HepG2 (cell line): ENCODE measurements at regions not wholly inside any gene's neighbourhood (a gene's known extent, or its start where the extent isn't known, plus 50 kb on each side); places are given as distances from the start of the nearest gene placed in this dataset.

Experiments used
- ATAC-seq: fragments of 200-7000 bp; cut with Tn5 transposase; 3 replicates; pipeline ENCODE4 v1.9.1; 2020; ENCODE audit warnings: mild to moderate bottlenecking, moderate library complexity
- BruUV-seq: library from RNA; stranded (reverse); fragments of 400-500 nt; replicated peaks from 2 replicates; lab custom pipeline; 2021; lab: Mats Ljungman, UMichigan
- CTCF ChIA-PET: fragments of 300-600 bp; formaldehyde crosslinking; extraction: SDS; loops from one replicate; lab custom pipeline; 2021; ENCODE audit warnings: low total read pairs, inconsistent platforms, low intra/inter-chr PET ratio; lab: Yijun Ruan, JAX
- POLR2A ChIA-PET: fragments of 350-600 bp; sonication (Branson Sonifier 250); formaldehyde crosslinking; loops from one replicate; lab custom pipeline; 2020; ENCODE audit warnings: antibody characterized with exemption, inconsistent platforms; lab: Yijun Ruan, JAX
- DNase-seq: peaks from one replicate; pipeline ENCODE4 v3.0.0-alpha.2; 2015; ENCODE audit warnings: low spot score
- FAIRE-seq: peaks from 3 replicates; lab custom pipeline; 2011; peaks lifted over from hg19 to GRCh38; lab: Jason Lieb, UNC
- H2AFZ ChIP-seq: one replicate; pipeline ENCODE4 v1.6.1; 2011; ENCODE audit warnings: low read length, inconsistent platforms
- H3K27ac ChIP-seq: fragments of 300-600 bp; 3 replicates; pipeline ENCODE4 v1.8.0; 2011; ENCODE audit warnings: mixed run types, mild to moderate bottlenecking, mixed read lengths, low read length, inconsistent platforms; ENCODE audit not compliant: insufficient read depth; ENCODE audit errors: extremely low read length
- H3K27me3 ChIP-seq, 2 experiments: fragments of 200-600 bp in 1 of 2; 2 replicates in 1 of 2; 3 replicates in 1 of 2; pipeline versions ENCODE4 v1.6.0 to v1.8.0; 2011; ENCODE audit warnings: low read length in 2 of 2, mild to moderate bottlenecking in 2 of 2, moderate library complexity in 2 of 2, inconsistent platforms in 1 of 2; ENCODE audit not compliant: insufficient read depth in 2 of 2, control insufficient read depth in 1 of 2
- H3K36me3 ChIP-seq, 2 experiments: fragments of 200-600 bp in 1 of 2; replicated peaks in 1 of 2; 2 replicates in 1 of 2; 3 replicates in 1 of 2; pipeline versions ENCODE4 v1.5.1 to v1.8.0; 2011; ENCODE audit warnings: low read length in 2 of 2, inconsistent platforms in 1 of 2; ENCODE audit not compliant: insufficient read depth in 2 of 2, control insufficient read depth in 1 of 2
- H3K4me1 ChIP-seq: 2 replicates; pipeline ENCODE4 v1.5.1; 2012; ENCODE audit warnings: low read length, inconsistent platforms; ENCODE audit not compliant: insufficient read depth
- H3K4me2 ChIP-seq: 2 replicates; pipeline ENCODE4 v1.6.0; 2011; ENCODE audit warnings: low read depth, low read length, inconsistent platforms
- H3K4me3 ChIP-seq, 3 experiments: fragments of 200-600 bp in 1 of 3; sonication (generic), shearing (Covaris generic) in 1 of 3; replicated peaks in 1 of 3; 2 replicates each; pipeline ENCODE4 v1.5.1; 2011 to 2016; ENCODE audit warnings: low read length in 3 of 3, inconsistent platforms in 2 of 3, low read depth in 2 of 3, mild to moderate bottlenecking in 2 of 3, control low read depth in 1 of 3, mixed read lengths in 1 of 3; ENCODE audit not compliant: insufficient read depth in 1 of 3
- H3K79me2 ChIP-seq: one replicate; pipeline ENCODE4 v1.6.1; 2011; ENCODE audit warnings: low read length, inconsistent platforms; ENCODE audit not compliant: insufficient read depth
- H3K9ac ChIP-seq: 2 replicates; pipeline ENCODE4 v1.6.0; 2011; ENCODE audit warnings: mild to moderate bottlenecking, low read depth, low read length, inconsistent platforms; ENCODE audit not compliant: insufficient read depth
- H3K9me3 ChIP-seq: 2 replicates; pipeline ENCODE4 v1.5.1; 2012; ENCODE audit warnings: mild to moderate bottlenecking, low read length
- H4K20me1 ChIP-seq: 2 replicates; pipeline ENCODE4 v1.6.0; 2011; ENCODE audit warnings: inconsistent platforms, mild to moderate bottlenecking, low read length, moderate library complexity; ENCODE audit not compliant: insufficient read depth
- FOXK1 ChIP-seq: sonication (generic); formaldehyde crosslinking; IDR thresholded peaks from 2 replicates; pipeline ENCODE4 v1.4.0; 2020; ENCODE audit warnings: low read depth, missing genetic modification reagents, borderline replicate concordance
- FOXO1 ChIP-seq: sonication (generic); formaldehyde crosslinking; IDR thresholded peaks from 2 replicates; pipeline ENCODE4 v1.4.0; 2020; ENCODE audit warnings: missing genetic modification reagents
- MTF2 ChIP-seq: sonication (generic); formaldehyde crosslinking; IDR thresholded peaks from 2 replicates; pipeline ENCODE4 v1.5.0; 2020; ENCODE audit warnings: missing genetic modification reagents, borderline replicate concordance
- NCOA1 ChIP-seq: sonication (generic); formaldehyde crosslinking; IDR thresholded peaks from 2 replicates; pipeline ENCODE4 v1.9.0; 2021; ENCODE audit warnings: missing genetic modification reagents
- NFIB ChIP-seq: sonication (generic); formaldehyde crosslinking; IDR thresholded peaks from 2 replicates; pipeline ENCODE4 v1.9.0; 2021; ENCODE audit warnings: missing genetic modification reagents, mild to moderate bottlenecking, borderline replicate concordance
- TARDBP ChIP-seq: sonication (generic); formaldehyde crosslinking; IDR thresholded peaks from 2 replicates; pipeline ENCODE4 v1.8.0; 2022; ENCODE audit warnings: mild to moderate bottlenecking, missing genetic modification reagents
- THAP11 ChIP-seq: IDR thresholded peaks from 2 replicates; pipeline ENCODE4 v1.6.1; 2016; ENCODE audit warnings: missing biosample characterization, missing genetic modification reagents
- ZBTB7B ChIP-seq: sonication (generic); formaldehyde crosslinking; IDR thresholded peaks from 2 replicates; pipeline ENCODE4 v1.4.0; 2020; ENCODE audit warnings: missing genetic modification reagents
- ZNF34 ChIP-seq: sonication (generic); formaldehyde crosslinking; IDR thresholded peaks from 2 replicates; pipeline ENCODE4 v1.4.0; 2020; ENCODE audit warnings: mild to moderate bottlenecking, missing genetic modification reagents, borderline replicate concordance
- ZNF558 ChIP-seq: sonication (generic); formaldehyde crosslinking; IDR thresholded peaks from 2 replicates; pipeline ENCODE4 v1.9.0; 2022; ENCODE audit warnings: mild to moderate bottlenecking, missing genetic modification reagents, borderline replicate concordance
- ZNF564 ChIP-seq: sonication (generic); formaldehyde crosslinking; IDR thresholded peaks from 2 replicates; pipeline ENCODE4 v1.8.1; 2023; ENCODE audit warnings: mild to moderate bottlenecking, missing genetic modification reagents
- ZNF720 ChIP-seq: sonication (generic); formaldehyde crosslinking; IDR thresholded peaks from 2 replicates; pipeline ENCODE4 v1.4.0; 2020; ENCODE audit warnings: missing genetic modification reagents
- ZNF782 ChIP-seq: sonication (generic); formaldehyde crosslinking; IDR thresholded peaks from 2 replicates; pipeline ENCODE4 v1.4.0; 2020; ENCODE audit warnings: missing genetic modification reagents, mild to moderate bottlenecking, borderline replicate concordance
- in situ Hi-C: cut with HindIII; loops from 2 replicates; pipeline ENCODE4 v1.10.0; 2017; ENCODE audit warnings: low pct_unique_long_range_greater_than_20kb; ENCODE audit not compliant: extremely low pct_ligation_motif_present
- intact Hi-C: fragments of 100-400 bp; cut with micrococcal nuclease; formaldehyde crosslinking; loops from one replicate; pipeline ENCODE4 v1.10.0; 2022; ENCODE audit not compliant: unreplicated experiment
- TF ChIP-seq, protein P1 (sequence below): sonication (generic); formaldehyde crosslinking; IDR thresholded peaks from 2 replicates; pipeline ENCODE4 v1.8.0; 2022; ENCODE audit warnings: missing genetic modification reagents, mild to moderate bottlenecking, borderline replicate concordance
- TF ChIP-seq, protein P2 (sequence below): sonication (generic); formaldehyde crosslinking; conservative IDR thresholded peaks from 2 replicates; pipeline ENCODE4 v1.8.0; 2022; ENCODE audit warnings: low read depth, missing genetic modification reagents
- TF ChIP-seq, protein P3 (sequence below): sonication (generic); formaldehyde crosslinking; IDR thresholded peaks from 2 replicates; pipeline ENCODE4 v1.8.0; 2022; ENCODE audit warnings: missing genetic modification reagents, low read depth, mild to moderate bottlenecking, borderline replicate concordance
- TF ChIP-seq, protein P4 (sequence below): sonication (generic); formaldehyde crosslinking; IDR thresholded peaks from 2 replicates; pipeline ENCODE4 v1.8.0; 2022; ENCODE audit warnings: low read depth, missing genetic modification reagents
- TF ChIP-seq, protein P5 (sequence below): IDR thresholded peaks from 2 replicates; pipeline ENCODE4 v1.6.1; 2016; ENCODE audit warnings: mild to moderate bottlenecking
- TF ChIP-seq, protein P6 (sequence below): sonication (generic); formaldehyde crosslinking; conservative IDR thresholded peaks from 2 replicates; pipeline ENCODE4 v1.4.0; 2020; ENCODE audit warnings: missing genetic modification reagents

DNA sequence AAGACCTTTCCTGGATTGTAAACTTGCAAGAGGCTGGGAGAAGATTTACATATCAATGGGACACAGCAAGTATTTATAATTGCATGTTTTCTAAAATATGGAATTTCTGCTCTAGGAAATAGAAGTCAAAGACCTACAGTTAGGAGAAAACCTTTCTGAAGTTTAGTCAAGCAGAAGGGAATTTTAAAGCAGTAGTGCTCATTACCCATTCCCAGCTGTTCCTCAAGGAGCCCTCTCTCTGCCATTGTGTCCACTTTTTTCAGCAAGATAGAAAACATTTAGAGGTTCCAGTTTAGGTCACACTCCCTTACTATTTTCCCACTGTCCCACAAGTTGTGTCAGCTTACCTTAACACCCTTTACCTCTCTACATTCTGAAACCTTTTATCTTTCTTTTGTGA is 584.0 kb upstream of the CHAC2 start:
- no peak overlapping the region for H3K4me2 ChIP-seq
- DNase-seq (no peak), FAIRE-seq (no peak), ATAC-seq (no peak)
- CTCF ChIA-PET = no interaction called here
- no peak overlapping the region for H3K9ac ChIP-seq
- H3K4me3 ChIP-seq = no peak overlapping the region
- H3K36me3 ChIP-seq = no peaks in the 10 kb centered on the region
- no peaks in the 10 kb centered on the region for H3K4me1 ChIP-seq
- H3K9me3 ChIP-seq = no peaks in the 10 kb centered on the region
- peaks cover 0 to 2% of the 10 kb centered on the region in 2 experiments; a peak in 1 of 5 replicates for H3K27me3 ChIP-seq
- in situ Hi-C loops (no loop called here), intact Hi-C loops (no loop called here)
- POLR2A ChIA-PET = no interaction called here
- H3K27ac ChIP-seq = no peak overlapping the region
- H2AFZ ChIP-seq = no peak overlapping the region
- no TSS peak for BruUV-seq
- H4K20me1 ChIP-seq = no peaks in the 10 kb centered on the region
- H3K79me2 ChIP-seq = no peaks in the 10 kb centered on the region
- TF ChIP-seq, protein P1, sequence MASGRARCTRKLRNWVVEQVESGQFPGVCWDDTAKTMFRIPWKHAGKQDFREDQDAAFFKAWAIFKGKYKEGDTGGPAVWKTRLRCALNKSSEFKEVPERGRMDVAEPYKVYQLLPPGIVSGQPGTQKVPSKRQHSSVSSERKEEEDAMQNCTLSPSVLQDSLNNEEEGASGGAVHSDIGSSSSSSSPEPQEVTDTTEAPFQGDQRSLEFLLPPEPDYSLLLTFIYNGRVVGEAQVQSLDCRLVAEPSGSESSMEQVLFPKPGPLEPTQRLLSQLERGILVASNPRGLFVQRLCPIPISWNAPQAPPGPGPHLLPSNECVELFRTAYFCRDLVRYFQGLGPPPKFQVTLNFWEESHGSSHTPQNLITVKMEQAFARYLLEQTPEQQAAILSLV = no peak
- TF ChIP-seq MTF2 (CRISPR knock-in tag) (no peak), NFIB (no peak), THAP11 (CRISPR knock-in tag) (no peak), FOXK1 (no peak), TARDBP (CRISPR knock-in tag) (no peak), ZNF720 (CRISPR knock-in tag) (no peak), ZNF34 (CRISPR knock-in tag) (no peak), NCOA1 (CRISPR knock-in tag) (no peak), ZBTB7B (CRISPR knock-in tag) (no peak), ZNF782 (CRISPR knock-in tag) (no peak), FOXO1 (CRISPR knock-in tag) (no peak), ZNF564 (no peak), ZNF558 (no peak)
- TF ChIP-seq, protein P2, sequence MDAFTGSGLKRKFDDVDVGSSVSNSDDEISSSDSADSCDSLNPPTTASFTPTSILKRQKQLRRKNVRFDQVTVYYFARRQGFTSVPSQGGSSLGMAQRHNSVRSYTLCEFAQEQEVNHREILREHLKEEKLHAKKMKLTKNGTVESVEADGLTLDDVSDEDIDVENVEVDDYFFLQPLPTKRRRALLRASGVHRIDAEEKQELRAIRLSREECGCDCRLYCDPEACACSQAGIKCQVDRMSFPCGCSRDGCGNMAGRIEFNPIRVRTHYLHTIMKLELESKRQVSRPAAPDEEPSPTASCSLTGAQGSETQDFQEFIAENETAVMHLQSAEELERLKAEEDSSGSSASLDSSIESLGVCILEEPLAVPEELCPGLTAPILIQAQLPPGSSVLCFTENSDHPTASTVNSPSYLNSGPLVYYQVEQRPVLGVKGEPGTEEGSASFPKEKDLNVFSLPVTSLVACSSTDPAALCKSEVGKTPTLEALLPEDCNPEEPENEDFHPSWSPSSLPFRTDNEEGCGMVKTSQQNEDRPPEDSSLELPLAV = no peak
- TF ChIP-seq, protein P3, sequence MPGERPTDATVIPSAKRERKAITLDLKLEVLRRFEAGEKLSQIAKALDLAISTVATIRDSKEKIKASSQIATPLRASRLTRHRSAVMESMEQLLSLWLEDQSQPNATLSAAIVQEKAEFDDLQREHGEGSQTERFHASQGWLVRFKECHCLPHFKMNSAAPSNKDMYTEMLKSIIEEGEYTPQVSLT (CRISPR knock-in tag) = no peak
- TF ChIP-seq, protein P4, sequence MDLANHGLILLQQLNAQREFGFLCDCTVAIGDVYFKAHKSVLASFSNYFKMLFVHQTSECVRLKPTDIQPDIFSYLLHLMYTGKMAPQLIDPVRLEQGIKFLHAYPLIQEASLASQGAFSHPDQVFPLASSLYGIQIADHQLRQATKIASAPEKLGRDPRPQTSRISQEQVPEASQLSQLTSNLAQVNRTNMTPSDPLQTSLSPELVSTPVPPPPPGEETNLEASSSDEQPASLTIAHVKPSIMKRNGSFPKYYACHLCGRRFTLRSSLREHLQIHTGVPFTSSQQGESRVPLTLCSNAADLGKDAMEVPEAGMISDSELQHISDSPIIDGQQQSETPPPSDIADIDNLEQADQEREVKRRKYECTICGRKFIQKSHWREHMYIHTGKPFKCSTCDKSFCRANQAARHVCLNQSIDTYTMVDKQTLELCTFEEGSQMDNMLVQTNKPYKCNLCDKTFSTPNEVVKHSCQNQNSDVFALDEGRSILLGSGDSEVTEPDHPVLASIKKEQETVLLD (CRISPR knock-in tag) = no peak
- TF ChIP-seq, protein P5, sequence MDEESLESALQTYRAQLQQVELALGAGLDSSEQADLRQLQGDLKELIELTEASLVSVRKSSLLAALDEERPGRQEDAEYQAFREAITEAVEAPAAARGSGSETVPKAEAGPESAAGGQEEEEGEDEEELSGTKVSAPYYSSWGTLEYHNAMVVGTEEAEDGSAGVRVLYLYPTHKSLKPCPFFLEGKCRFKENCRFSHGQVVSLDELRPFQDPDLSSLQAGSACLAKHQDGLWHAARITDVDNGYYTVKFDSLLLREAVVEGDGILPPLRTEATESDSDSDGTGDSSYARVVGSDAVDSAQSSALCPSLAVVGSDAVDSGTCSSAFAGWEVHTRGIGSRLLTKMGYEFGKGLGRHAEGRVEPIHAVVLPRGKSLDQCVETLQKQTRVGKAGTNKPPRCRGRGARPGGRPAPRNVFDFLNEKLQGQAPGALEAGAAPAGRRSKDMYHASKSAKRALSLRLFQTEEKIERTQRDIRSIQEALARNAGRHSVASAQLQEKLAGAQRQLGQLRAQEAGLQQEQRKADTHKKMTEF (CRISPR knock-in tag) = no peak
- TF ChIP-seq, protein P6, sequence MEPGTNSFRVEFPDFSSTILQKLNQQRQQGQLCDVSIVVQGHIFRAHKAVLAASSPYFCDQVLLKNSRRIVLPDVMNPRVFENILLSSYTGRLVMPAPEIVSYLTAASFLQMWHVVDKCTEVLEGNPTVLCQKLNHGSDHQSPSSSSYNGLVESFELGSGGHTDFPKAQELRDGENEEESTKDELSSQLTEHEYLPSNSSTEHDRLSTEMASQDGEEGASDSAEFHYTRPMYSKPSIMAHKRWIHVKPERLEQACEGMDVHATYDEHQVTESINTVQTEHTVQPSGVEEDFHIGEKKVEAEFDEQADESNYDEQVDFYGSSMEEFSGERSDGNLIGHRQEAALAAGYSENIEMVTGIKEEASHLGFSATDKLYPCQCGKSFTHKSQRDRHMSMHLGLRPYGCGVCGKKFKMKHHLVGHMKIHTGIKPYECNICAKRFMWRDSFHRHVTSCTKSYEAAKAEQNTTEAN (CRISPR knock-in tag) = no peak
